ACHN (cell line): ENCODE measurements at regions not wholly inside any gene's neighbourhood (a gene's known extent, or its start where the extent isn't known, plus 50 kb on each side); places are given as distances from the start of the nearest gene placed in this dataset.
"Not testable (repeated sequence)": the region's sequence is repeated elsewhere in the genome, so short reads cannot be mapped to it uniquely, and the experiment has no call there.

Experiments used
- DNase-seq: peaks from one replicate; pipeline ENCODE4 v3.0.0-alpha.2; 2015
- in situ Hi-C: cut with HindIII; loops from 2 replicates; pipeline ENCODE4 v1.10.0; 2017; ENCODE audit warnings: low sequenced_read_pairs, low pct_ligation_motif_present, low pct_unique_long_range_greater_than_20kb

DNA sequence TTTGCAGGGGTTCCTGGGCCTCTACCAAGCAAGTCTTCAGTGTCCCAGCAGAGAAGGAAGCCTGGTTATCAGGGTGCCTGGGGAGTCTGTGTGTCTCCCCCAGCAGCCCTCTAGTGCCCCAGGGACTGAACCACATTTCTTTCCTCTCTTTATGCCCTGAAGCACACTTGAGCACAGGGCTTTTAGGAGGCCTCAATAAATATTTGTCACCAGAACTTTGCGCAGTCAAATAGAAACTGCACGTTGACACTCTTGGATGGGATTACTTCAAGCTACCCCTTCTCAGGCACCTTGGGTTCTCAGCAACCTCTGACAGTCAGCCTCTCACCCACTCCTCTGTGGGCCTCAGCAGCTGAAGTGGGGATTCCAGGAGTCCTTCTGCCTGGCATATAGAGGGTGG is 226.6 kb upstream of the HES1 start:
- in situ Hi-C loops, result no loop called here
- no peak for DNase-seq

DNA sequence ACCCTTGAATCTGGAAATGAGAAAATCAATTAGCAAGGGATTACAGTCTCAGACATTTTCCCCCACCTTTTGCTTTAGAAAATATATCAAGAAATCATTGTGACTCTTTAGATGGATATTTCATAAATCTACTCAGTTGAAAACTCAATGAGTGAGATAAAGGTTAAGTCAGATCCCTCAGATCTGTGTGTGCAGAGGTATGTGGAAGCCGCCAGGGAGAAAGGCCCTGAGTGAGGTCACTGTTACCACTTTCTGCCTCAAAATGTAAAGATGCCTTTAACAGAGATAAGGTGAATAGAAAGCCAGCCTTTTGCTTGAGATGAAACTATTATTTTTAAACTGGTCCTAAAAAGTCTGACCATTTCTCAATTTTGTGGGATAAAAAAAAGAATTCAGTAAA is 225.6 kb upstream of the HES1 start:
- in situ Hi-C loops, result no loop called here

DNA sequence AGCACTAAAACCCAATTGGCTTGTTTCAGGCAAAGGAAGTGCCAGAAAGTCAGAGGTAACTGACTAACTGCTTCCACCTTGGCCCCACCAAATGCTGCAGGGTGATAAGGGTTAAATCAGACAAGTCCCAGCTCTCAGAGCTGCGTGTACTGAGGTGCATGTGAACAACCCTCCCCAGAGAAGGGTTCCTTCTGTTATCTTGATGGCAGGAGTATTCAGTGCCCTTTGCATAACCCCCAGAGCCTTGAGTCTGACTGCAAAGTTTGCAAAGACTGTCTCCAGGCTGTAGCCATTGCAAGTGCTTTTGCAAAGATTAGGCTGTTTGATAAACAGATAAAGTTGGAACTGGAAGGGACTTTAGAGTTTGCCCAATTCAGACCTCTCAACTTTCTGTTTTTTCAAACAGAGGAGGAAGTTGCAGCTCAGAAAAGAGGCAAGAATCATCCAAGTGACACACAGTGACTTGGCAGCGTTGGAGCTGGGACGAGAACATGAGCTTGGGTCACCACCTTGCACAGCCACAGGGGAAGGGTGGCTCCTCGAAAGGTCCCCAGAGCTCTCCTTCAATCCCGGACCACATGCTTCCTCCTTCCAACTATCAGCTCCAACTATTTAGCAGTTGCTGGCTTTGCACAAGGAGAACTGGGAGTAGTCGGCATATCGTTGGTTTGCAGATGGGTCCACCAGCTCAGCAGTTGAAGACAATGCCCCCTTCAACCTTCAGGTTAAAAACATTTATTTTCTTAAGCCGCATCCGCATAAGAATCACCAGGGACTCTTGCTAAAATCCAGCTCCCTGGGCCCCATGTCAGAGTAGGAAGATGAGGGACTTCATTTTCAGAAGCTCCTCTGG is 224.8 kb upstream of the HES1 start:
- no peak for DNase-seq
- in situ Hi-C loops, result no loop called here

More for the DNA sequence above, 225.6 kb upstream of the HES1 start:
- DNase-seq, result no peak

GRCh38 chr3:193911784-193912340 is 224.1 kb upstream of the HES1 start:
- DNase-seq, result no peak
- in situ Hi-C loops, result no loop called here

GRCh38 chr3:193912621-193913178 is 223.2 kb upstream of the HES1 start:
- in situ Hi-C loops, result no loop called here
- no peak for DNase-seq

DNA sequence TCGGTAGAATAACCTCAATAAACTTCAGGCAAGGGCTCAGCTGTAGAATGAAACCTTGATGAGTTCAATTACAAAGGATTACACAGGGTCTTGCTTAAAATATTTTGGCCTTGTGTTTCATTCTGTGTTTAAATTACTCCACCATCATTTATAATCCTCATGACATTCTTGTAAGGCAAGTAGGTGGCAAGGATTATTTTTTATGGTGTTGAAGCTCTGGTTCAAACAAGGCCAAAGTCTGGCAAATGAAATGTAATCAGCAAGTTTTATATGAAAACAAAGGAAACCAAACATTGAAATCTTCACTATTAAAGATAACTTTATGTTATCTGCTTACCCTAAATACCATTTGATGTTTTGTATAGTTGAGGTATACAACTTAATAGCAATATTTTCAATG is 221.3 kb upstream of the HES1 start:
- no peak for DNase-seq
- in situ Hi-C loops, result no loop called here

- no peak for DNase-seq
- in situ Hi-C loops, result no loop called here
These were observed 220.8 kb upstream of the HES1 start for GRCh38 chr3:193915099-193915498.

DNA sequence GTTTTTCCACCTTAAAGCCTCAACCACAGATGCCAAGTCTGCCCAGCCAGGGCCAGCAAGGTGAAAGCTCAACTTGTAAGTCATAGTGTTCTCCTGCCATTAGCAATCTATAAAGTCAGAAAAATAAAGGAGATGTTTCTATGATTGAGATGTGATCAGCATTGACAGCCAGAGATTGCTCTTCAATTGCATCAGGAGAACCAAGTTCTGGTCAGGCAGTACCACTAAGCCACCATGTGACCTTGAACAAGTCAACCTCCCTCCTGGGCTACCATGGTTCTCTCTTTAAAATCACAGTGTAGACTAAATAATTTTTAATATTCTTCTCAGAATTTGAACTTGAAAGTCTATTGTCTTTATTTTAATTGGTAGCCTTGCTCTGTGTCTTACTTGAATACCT is 220.3 kb upstream of the HES1 start:
- in situ Hi-C loops, result no loop called here
- no peak for DNase-seq

DNA sequence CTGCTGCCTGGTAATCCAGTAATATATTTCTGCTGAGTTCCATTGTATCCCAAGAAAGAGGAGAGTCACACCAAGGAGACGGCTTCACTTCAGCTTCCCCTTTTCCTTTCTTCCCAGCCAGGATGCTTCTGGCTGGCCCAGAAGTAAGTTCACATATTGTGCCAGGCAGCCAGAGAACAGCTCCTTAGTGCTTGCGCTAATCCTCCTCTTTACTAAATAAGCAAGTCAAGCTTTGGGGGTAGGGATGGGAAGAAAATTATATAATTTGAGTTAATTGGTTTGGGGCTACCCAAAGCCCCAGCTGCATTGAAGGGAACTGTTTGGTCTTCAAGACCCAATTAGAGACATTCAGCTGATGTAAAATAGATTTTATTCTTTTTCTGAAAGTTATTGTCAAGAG is 218.8 kb upstream of the HES1 start:
- DNase-seq, result no peak
- in situ Hi-C loops, result no loop called here

GRCh38 chr3:193921465-193921864 is 214.5 kb upstream of the HES1 start:
- in situ Hi-C loops, result no loop called here
- DNase-seq, result no peak

GRCh38 chr3:193922034-193922774 is 213.7 kb upstream of the HES1 start:
- DNase-seq, result no peak
- in situ Hi-C loops, result no loop called here

DNA sequence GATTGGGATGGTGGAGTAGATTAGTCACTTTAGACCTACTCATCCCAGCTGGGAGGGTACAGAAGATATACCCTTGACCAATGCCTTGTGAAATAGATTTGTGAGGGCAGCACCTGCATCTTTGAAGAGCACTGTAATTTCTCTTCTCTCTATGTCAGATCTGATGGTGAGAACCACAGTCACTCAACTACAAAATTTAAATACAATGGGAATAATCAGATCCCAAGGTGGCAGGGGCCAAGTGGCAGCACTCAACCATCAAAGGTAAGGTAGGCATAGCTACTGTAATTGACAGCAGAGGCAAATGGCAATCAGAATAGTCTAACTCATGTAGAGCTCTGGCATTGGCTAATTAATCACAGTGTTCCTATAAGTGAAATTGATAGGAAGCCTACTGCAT is 212.0 kb upstream of the HES1 start:
- in situ Hi-C loops, DNase-seq: not testable (repeated sequence)

DNA sequence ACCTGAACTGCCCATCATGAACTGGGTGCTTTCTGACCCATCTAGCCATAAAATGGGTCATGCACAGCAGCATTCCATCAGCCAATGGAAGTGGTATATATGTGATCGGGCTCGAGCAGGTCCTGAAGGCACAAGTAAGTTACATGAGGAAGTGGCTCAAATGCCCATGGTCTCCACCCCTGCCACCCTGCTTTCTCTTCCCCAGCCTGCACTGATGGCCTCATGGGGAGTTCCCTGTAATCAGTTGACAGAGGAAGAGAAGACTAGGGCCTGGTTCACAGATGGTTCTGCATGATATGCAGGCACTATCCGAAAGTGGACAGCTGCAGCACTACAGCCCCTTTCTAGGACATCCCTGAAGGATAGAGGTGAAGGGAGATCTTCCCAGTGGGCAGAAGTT is 209.9 kb upstream of the HES1 start:
- in situ Hi-C loops, DNase-seq: not testable (repeated sequence)

GRCh38 chr3:193927413-193928206 is 208.3 kb upstream of the HES1 start:
- DNase-seq, in situ Hi-C loops: not testable (repeated sequence)

- in situ Hi-C loops, result no loop called here
- no peak for DNase-seq
These were observed 207.4 kb upstream of the HES1 start for GRCh38 chr3:193928354-193929209.

DNA sequence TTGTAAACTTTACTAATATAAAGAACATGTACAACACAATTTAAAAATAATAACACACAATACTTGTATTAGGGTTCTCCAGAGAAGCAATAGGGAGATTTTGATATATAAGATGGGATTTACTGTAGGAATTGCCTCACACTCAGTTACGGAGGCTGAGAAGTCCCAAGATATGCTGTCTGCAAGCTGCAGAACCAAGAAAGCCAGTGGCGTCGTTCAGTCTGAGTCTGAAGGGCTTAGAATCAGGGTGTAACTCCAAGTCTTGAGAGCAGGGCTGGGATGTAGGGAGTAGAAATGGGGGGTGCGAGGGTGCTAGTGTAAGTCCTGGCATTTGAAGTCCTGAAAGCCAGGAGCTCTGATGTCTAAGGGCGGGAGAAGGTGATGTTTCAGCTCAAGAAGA is 206.6 kb upstream of the HES1 start:
- in situ Hi-C loops, result no loop called here
- no peak for DNase-seq

DNA sequence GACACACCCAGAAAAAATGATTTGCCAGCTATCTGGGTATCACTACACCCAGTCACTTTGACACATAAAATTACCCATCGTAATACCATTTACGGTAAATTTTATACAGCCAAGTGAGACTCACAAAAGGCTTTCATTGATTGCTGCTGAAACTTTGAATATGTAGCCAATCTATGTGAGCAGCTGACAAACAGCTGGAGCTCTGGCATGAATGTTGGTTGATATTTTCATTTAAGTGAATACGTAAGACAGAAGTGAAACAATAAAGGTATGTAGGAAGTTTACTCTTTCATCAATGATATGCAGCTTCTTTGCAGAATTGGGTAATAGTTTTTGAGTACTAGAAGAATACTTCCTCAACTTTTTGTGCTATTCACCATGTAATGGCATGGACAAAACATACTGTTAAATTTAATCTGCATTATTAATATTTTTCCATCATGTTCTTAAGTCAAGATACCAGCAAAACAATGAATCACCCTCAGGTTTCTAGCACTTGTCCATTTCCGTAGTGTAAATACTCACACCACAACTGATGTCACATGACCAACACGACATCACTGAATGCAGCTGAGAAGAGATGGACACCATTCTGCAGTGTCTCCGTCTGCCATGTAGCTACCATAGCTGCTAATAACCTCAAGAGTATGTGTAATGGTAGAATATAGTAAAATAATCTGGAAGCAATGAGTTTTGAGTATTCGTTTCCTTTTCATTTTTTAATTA is 205.9 kb upstream of the HES1 start:
- in situ Hi-C loops, result no loop called here
- DNase-seq, result no peak
